ENCODE measurements at regions not wholly inside any gene's neighbourhood (a gene's known extent, or its start where the extent isn't known, plus 50 kb on each side); places are given as distances from the start of the nearest gene placed in this dataset.

DNA sequence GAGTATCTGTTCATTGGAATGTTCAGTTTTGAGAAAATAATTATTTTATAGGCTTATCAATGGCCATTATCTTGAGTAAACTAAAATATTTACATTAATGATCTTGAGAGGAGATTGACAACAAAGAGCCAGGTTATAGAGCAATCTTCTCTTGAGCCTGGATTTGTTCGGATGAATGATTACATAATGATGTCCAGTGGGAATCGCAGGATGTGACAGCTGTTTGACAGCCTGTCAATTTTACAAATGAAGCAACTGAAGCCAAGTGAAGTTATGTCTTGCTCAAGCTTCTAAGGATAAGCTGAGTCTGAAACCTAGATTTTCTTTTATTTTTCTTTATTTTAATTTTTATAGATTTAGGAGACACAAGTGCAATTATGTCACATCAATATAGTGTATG is 52.1 kb upstream of the BACH1 start:
- CTCF ChIA-PET, result no interaction called here
- no peaks in the 10 kb centered on the region for H3K4me1 Mint-ChIP-seq
- no peaks in the 10 kb centered on the region for H3K36me3 Mint-ChIP-seq
- no peak for DNase-seq (ENCODE audit: low spot score)
- no peak for ATAC-seq
- POLR2A ChIA-PET, result no interaction called here
- peaks cover 18% of the 10 kb centered on the region for H3K9me3 Mint-ChIP-seq
- H3K27me3 Mint-ChIP-seq (ENCODE audit: low read depth), result no peaks in the 10 kb centered on the region; the same call in 1 of the 2 replicates
- no peak overlapping the region for H3K27ac Mint-ChIP-seq
- no peak overlapping the region for H3K4me3 Mint-ChIP-seq
- TF ChIP-seq GABPB1 (CRISPR knock-in tag; IDR thresholded peaks at IDR 0.05) (no peak), JUN (CRISPR knock-in tag; IDR thresholded peaks at IDR 0.05) (no peak), FOXK1 (CRISPR knock-in tag; IDR thresholded peaks at IDR 0.05) (no peak), ZNF317 (CRISPR knock-in tag; IDR thresholded peaks at IDR 0.05; ENCODE audit: borderline replicate concordance, low read depth) (no peak), MYBL2 (CRISPR knock-in tag; IDR thresholded peaks at IDR 0.05) (no peak), ZNF232 (CRISPR knock-in tag; IDR thresholded peaks at IDR 0.05) (no peak), ELF4 (CRISPR knock-in tag; IDR thresholded peaks at IDR 0.05; ENCODE audit: low read depth) (no peak), ATF6 (CRISPR knock-in tag; IDR thresholded peaks at IDR 0.05) (no peak), ZBTB21 (CRISPR knock-in tag; IDR thresholded peaks at IDR 0.05; ENCODE audit: borderline replicate concordance) (no peak)

DNA sequence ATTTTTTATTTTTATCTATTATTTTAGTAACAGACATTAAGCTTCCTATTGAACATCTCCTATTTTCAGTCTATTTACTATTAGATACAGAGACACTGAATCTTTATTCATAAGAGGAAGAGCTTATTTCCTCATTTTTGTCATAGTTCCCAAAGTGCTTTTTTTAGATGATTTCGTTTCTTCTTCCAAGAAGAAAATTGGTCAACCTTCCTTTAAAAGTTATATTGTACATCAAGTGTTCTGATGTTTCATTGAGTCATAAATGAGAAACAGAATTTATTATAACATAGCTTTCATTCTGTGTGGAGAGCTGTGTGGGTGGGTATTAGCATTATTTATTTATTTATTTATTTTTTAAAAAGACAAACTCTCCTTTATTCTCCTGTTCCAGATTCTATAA is 50.6 kb upstream of the BACH1 start:
- POLR2A ChIA-PET, result no interaction called here
- DNase-seq (ENCODE audit: low spot score) (no peak), ATAC-seq (no peak)
- Mint-ChIP-seq H3K36me3 (peaks cover 11% of the 10 kb centered on the region), H3K27me3 (ENCODE audit: low read depth) (no peaks in the 10 kb centered on the region; the same call in 1 of the 2 replicates), H3K4me1 (no peaks in the 10 kb centered on the region), H3K4me3 (no peak overlapping the region), H3K27ac (no peak overlapping the region), H3K9me3 (peaks cover 32% of the 10 kb centered on the region)
- CTCF ChIA-PET, result no interaction called here
- TF ChIP-seq ZNF138 (CRISPR knock-in tag; conservative IDR thresholded peaks at IDR 0.05) (no peak), FOXK1 (CRISPR knock-in tag; IDR thresholded peaks at IDR 0.05) (no peak), ZNF121 (CRISPR knock-in tag; IDR thresholded peaks at IDR 0.05) (no peak), MAX (CRISPR knock-in tag; IDR thresholded peaks at IDR 0.05) (no peak), NFE2L1 (CRISPR knock-in tag; IDR thresholded peaks at IDR 0.05) (no peak)
